H9 (cell line): ENCODE measurements at regions not wholly inside any gene's neighbourhood (a gene's known extent, or its start where the extent isn't known, plus 50 kb on each side); places are given as distances from the start of the nearest gene placed in this dataset.

Experiments used
- DNase-seq: peaks from one replicate; pipeline ENCODE4 v3.0.0-alpha.2; 2017
- H2AFZ ChIP-seq: one replicate; pipeline ENCODE4 v1.6.1; 2013; ENCODE audit warnings: mild to moderate bottlenecking, low read length, control low read depth, moderate library complexity
- H2AK5ac ChIP-seq: 2 replicates; pipeline ENCODE4 v1.6.1; 2013; ENCODE audit warnings: low read length, control low read depth, mixed read lengths; ENCODE audit not compliant: insufficient read length
- H2BK120ac ChIP-seq: one replicate; pipeline ENCODE4 v1.6.1; 2013; ENCODE audit warnings: low read depth, mild to moderate bottlenecking, low read length, control low read depth, inconsistent platforms; ENCODE audit not compliant: poor library complexity, severe bottlenecking
- H2BK12ac ChIP-seq: 2 replicates; pipeline ENCODE4 v1.6.1; 2013; ENCODE audit warnings: low read length, control low read depth, mixed read lengths, low read depth; ENCODE audit not compliant: insufficient read length
- H2BK15ac ChIP-seq: 2 replicates; pipeline ENCODE4 v1.6.1; 2013; ENCODE audit warnings: low read depth, low read length, control low read depth
- H2BK20ac ChIP-seq: one replicate; pipeline ENCODE4 v1.6.1; 2013; ENCODE audit warnings: low read depth, mild to moderate bottlenecking, low read length, control low read depth, inconsistent platforms; ENCODE audit not compliant: poor library complexity, severe bottlenecking
- H2BK5ac ChIP-seq: 2 replicates; pipeline ENCODE4 v1.6.1; 2013; ENCODE audit warnings: low read length, control low read depth, mixed read lengths; ENCODE audit not compliant: insufficient read length
- H3K14ac ChIP-seq: 2 replicates; pipeline ENCODE4 v1.6.1; 2013; ENCODE audit warnings: low read length, control low read depth; ENCODE audit not compliant: insufficient read depth
- H3K18ac ChIP-seq: 2 replicates; pipeline ENCODE4 v1.6.1; 2013; ENCODE audit warnings: low read depth, mild to moderate bottlenecking, mixed read lengths, low read length, control low read depth; ENCODE audit not compliant: insufficient read length
- H3K23ac ChIP-seq: 2 replicates; pipeline ENCODE4 v1.6.1; 2013; ENCODE audit warnings: low read length, control low read depth, mixed read lengths, low read depth; ENCODE audit not compliant: insufficient read length
- H3K23me2 ChIP-seq: 2 replicates; pipeline ENCODE4 v1.6.1; 2013; ENCODE audit warnings: low read depth, mild to moderate bottlenecking, mixed read lengths, low read length, control low read depth; ENCODE audit not compliant: insufficient read length, poor library complexity, severe bottlenecking
- H3K27ac ChIP-seq: 2 replicates; pipeline ENCODE4 v1.5.1; 2013; ENCODE audit warnings: low read length, control low read depth, mixed read lengths, low read depth; ENCODE audit not compliant: insufficient read length
- H3K27me3 ChIP-seq: 2 replicates; pipeline ENCODE4 v1.6.1; 2013; ENCODE audit warnings: low read length, control low read depth, inconsistent platforms; ENCODE audit not compliant: insufficient read depth
- H3K4ac ChIP-seq: 2 replicates; pipeline ENCODE4 v1.6.1; 2013; ENCODE audit warnings: low read depth, mild to moderate bottlenecking, control low read depth, inconsistent platforms, low read length, moderate library complexity
- H3K4me1 ChIP-seq: 2 replicates; pipeline ENCODE4 v1.6.1; 2013; ENCODE audit warnings: low read length, control low read depth, inconsistent platforms; ENCODE audit not compliant: insufficient read depth
- H3K4me2 ChIP-seq: 2 replicates; pipeline ENCODE4 v1.6.1; 2013; ENCODE audit warnings: low read length, control low read depth, mixed read lengths; ENCODE audit not compliant: insufficient read length, insufficient read depth
- H3K56ac ChIP-seq: 2 replicates; pipeline ENCODE4 v1.6.1; 2013; ENCODE audit warnings: low read depth, mild to moderate bottlenecking, mixed read lengths, low read length, control low read depth; ENCODE audit not compliant: insufficient read length
- H3K79me1 ChIP-seq: 2 replicates; pipeline ENCODE4 v1.6.1; 2013; ENCODE audit warnings: low read depth, mild to moderate bottlenecking, moderate library complexity, low read length, control low read depth, inconsistent platforms; ENCODE audit not compliant: insufficient read depth, poor library complexity, severe bottlenecking
- H3K79me2 ChIP-seq: 2 replicates; pipeline ENCODE4 v1.6.1; 2013; ENCODE audit warnings: low read length, control low read depth, inconsistent platforms; ENCODE audit not compliant: insufficient read depth
- H3K9ac ChIP-seq: 2 replicates; pipeline ENCODE4 v1.6.1; 2013; ENCODE audit warnings: low read length, control low read depth, mixed read lengths; ENCODE audit not compliant: insufficient read length; ENCODE audit errors: extremely low read depth
- H3K9me3 ChIP-seq: one replicate; pipeline ENCODE4 v1.6.1; 2013; ENCODE audit warnings: low read depth, low read length, inconsistent platforms; ENCODE audit not compliant: control insufficient read depth
- H3T11ph ChIP-seq: one replicate; pipeline ENCODE4 v1.6.1; 2013; ENCODE audit warnings: mild to moderate bottlenecking, low read length, control low read depth, inconsistent platforms
- H4K20me1 ChIP-seq: one replicate; pipeline ENCODE4 v1.6.1; 2013; ENCODE audit not compliant: control insufficient read depth, insufficient read length, insufficient read depth
- H4K5ac ChIP-seq: 2 replicates; pipeline ENCODE4 v1.6.1; 2013; ENCODE audit warnings: low read depth, mild to moderate bottlenecking, mixed read lengths, low read length, control low read depth; ENCODE audit not compliant: insufficient read length
- H4K8ac ChIP-seq: replicated peaks from 2 replicates; pipeline ENCODE4 v1.6.1; 2013; ENCODE audit warnings: low read length, control low read depth, mixed read lengths, low read depth; ENCODE audit not compliant: insufficient read length
- H4K91ac ChIP-seq: 2 replicates; pipeline ENCODE4 v1.6.1; 2013; ENCODE audit warnings: low read depth, mild to moderate bottlenecking, moderate library complexity, mixed read lengths, low read length, control low read depth; ENCODE audit not compliant: insufficient read length
- H3K27ac Mint-ChIP-seq, 3 experiments: 2 replicates in 2 of 3; 3 replicates in 1 of 3; pipeline ENCODE4 v1.8.0; 2020 to 2021; ENCODE audit warnings: mixed read lengths in 3 of 3, mild to moderate bottlenecking in 1 of 3, moderate library complexity in 1 of 3
- H3K27me3 Mint-ChIP-seq: 2 replicates; pipeline ENCODE4 v1.8.0; 2021; ENCODE audit warnings: low read depth, mild to moderate bottlenecking, moderate library complexity, mixed read lengths
- H3K36me3 Mint-ChIP-seq, 3 experiments: 2 replicates in 2 of 3; 3 replicates in 1 of 3; pipeline ENCODE4 v1.8.0; 2020 to 2021; ENCODE audit warnings: low read depth in 3 of 3, mixed read lengths in 3 of 3; ENCODE audit not compliant: insufficient read depth in 1 of 3
- H3K4me1 Mint-ChIP-seq, 2 experiments: 2 replicates each; pipeline ENCODE4 v1.8.0; 2020; ENCODE audit warnings: mixed read lengths in 2 of 2
- H3K4me3 Mint-ChIP-seq, 2 experiments: 2 replicates in 1 of 2; 3 replicates in 1 of 2; pipeline ENCODE4 v1.8.0; 2020 to 2021; ENCODE audit warnings: mild to moderate bottlenecking in 2 of 2, mixed read lengths in 2 of 2, moderate library complexity in 1 of 2
- H3K9me3 Mint-ChIP-seq, 2 experiments: 2 replicates in 1 of 2; 3 replicates in 1 of 2; pipeline ENCODE4 v1.8.0; 2020; ENCODE audit warnings: mild to moderate bottlenecking in 2 of 2, mixed read lengths in 2 of 2, moderate library complexity in 1 of 2
- CTCF ChIP-seq: fragments of 200-600 bp; sonication (generic); conservative IDR thresholded peaks from 3 replicates; pipeline ENCODE4 v1.8.0; 2021; ENCODE audit warnings: antibody characterized with exemption, mild to moderate bottlenecking
- WGBS: extraction: QIAGEN DNeasy Blood & Tissue Kit; methylation state at CpG from one replicate; pipeline ENCODE4 v1.1.7; 2013; ENCODE audit warnings: missing lambda C conversion rate, low lambda C conversion rate, mixed read lengths; ENCODE audit not compliant: insufficient read length; ENCODE audit errors: extremely low coverage; 5-methylcytosine and 5-hydroxymethylcytosine counted together

DNA sequence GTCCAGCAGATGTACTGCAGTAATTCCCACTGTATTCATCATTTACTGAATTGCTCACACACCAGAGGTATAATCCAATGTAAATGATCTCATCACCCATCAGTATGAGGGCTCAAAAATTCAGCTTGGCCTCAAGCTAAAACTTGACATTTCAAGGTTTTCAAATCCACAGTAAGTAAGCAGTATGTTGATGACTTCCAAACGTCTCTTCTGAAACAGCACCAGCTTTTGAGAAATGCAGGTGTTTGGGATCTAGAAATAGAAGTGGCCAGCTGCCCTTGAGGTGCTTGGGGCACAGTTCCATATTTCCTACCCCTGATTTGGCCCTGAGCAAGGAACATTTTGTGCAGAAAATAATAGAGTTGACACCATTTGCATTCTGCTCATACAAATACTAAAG lies 388.0 kb upstream of the TUSC1 start:
- Mint-ChIP-seq H3K4me1 (peaks cover 11 to 16% of the 10 kb centered on the region in 2 experiments; a peak in 3 of 4 replicates), H3K4me3 (no peak overlapping the region), H3K9me3 (no peaks in the 10 kb centered on the region), H3K27me3 (no peaks in the 10 kb centered on the region), H3K27ac (no peak overlapping the region), H3K36me3 (no peaks in the 10 kb centered on the region)
- H2BK120ac ChIP-seq: no peak overlapping the region
- H2BK5ac ChIP-seq: no peak overlapping the region
- H4K91ac ChIP-seq: no peak overlapping the region
- H2BK20ac ChIP-seq: no peak overlapping the region
- no peak overlapping the region for H3K9ac ChIP-seq
- no peak overlapping the region for H2AFZ ChIP-seq
- H3K79me1 ChIP-seq: no peaks in the 10 kb centered on the region
- H3K79me2 ChIP-seq: no peaks in the 10 kb centered on the region
- no peak overlapping the region for H2AK5ac ChIP-seq
- no peaks in the 10 kb centered on the region for H4K20me1 ChIP-seq
- H2BK12ac ChIP-seq: no peak overlapping the region
- H3K27ac ChIP-seq: no peak overlapping the region
- DNase-seq: no peak
- no peak overlapping the region for H3K4ac ChIP-seq
- no peak for TF ChIP-seq CTCF
- H3K4me1 ChIP-seq: peaks cover 4% of the 10 kb centered on the region; the same call in 1 of the 2 replicates
- no peak overlapping the region for H3K23ac ChIP-seq
- no CpG with 5 or more reads among the region's 1 CpG for WGBS
- H4K5ac ChIP-seq: no peak overlapping the region
- H3K9me3 ChIP-seq: no peaks in the 10 kb centered on the region
- H3K4me2 ChIP-seq: no peak overlapping the region
- H4K8ac ChIP-seq: no peak overlapping the region
- H3K18ac ChIP-seq: no peak overlapping the region
- no peaks in the 10 kb centered on the region for H3K27me3 ChIP-seq
- no peak overlapping the region for H3K56ac ChIP-seq
- H3K14ac ChIP-seq: no peak overlapping the region
- no peak overlapping the region for H2BK15ac ChIP-seq
- no peaks in the 10 kb centered on the region for H3K23me2 ChIP-seq
- no peak overlapping the region for H3T11ph ChIP-seq
